Esophagus squamous epithelium (tissue), 5 donors: ENCODE measurements at regions not wholly inside any gene's neighbourhood (a gene's known extent, or its start where the extent isn't known, plus 50 kb on each side); places are given as distances from the start of the nearest gene placed in this dataset.

ENCODE experiments used
- DNase-seq: peaks from one replicate; lab custom pipeline; 2025; lab: John Stamatoyannopoulos, UW
- H3K27ac ChIP-seq, 4 donors: fragments of 200-600 bp; sonication (generic); one replicate each; pipeline ENCODE4 v1.5.1; 2016 to 2019; ENCODE audit warnings: mild to moderate bottlenecking in 1 of 4
- H3K27me3 ChIP-seq, 4 donors: fragments of 200-600 bp; sonication (generic); 1 replicate in 3 of 4; 2 replicates in 1 of 4; pipeline versions ENCODE4 v1.5.1 to v1.6.0; 2017 to 2021; ENCODE audit warnings: antibody characterized with exemption in 1 of 4
- H3K36me3 ChIP-seq, 3 donors: fragments of 200-600 bp; sonication (generic); one replicate each; pipeline ENCODE4 v1.5.1; 2016 to 2019
- H3K4me1 ChIP-seq, 3 donors: fragments of 200-600 bp; sonication (generic); one replicate each; pipeline ENCODE4 v1.5.1; 2017 to 2019
- H3K4me3 ChIP-seq, 4 donors: fragments of 200-600 bp; sonication (generic); 1 replicate in 3 of 4; 2 replicates in 1 of 4; pipeline ENCODE4 v1.5.1; 2016 to 2019; ENCODE audit warnings: mild to moderate bottlenecking in 2 of 4, moderate library complexity in 1 of 4
- H3K9me3 ChIP-seq, 3 donors: fragments of 200-600 bp; sonication (generic); one replicate each; pipeline ENCODE4 v1.5.1; 2016 to 2019
- POLR2A ChIP-seq, 4 donors: fragments of 450-650 bp; IDR thresholded peaks; one replicate each; pipeline ENCODE4 v1.6.1; 2017; ENCODE audit warnings: antibody characterized with exemption in 4 of 4, mild to moderate bottlenecking in 4 of 4, moderate library complexity in 3 of 4
- WGBS, 2 donors: methylation state at CpG; one replicate each; pipeline ENCODE4 v1.1.5; 2018; 5-methylcytosine and 5-hydroxymethylcytosine counted together
- intact Hi-C: fragments of 100-400 bp; cut with DNase I; formaldehyde crosslinking; loops from one replicate; pipeline ENCODE4 v1.15.0; 2022
- TF ChIP-seq, protein P1 (sequence below), 6 experiments: fragments of 450-650 bp in 4 of 6; fragments of 200-600 bp in 2 of 6; sonication (generic) in 2 of 6; IDR thresholded peaks; one replicate each; pipeline ENCODE4 v1.5.1; 2016 to 2019; ENCODE audit warnings: antibody characterized with exemption in 6 of 6, mild to moderate bottlenecking in 4 of 6, moderate library complexity in 4 of 6
- donor health status: DM: yes; HTN: yes; CAD: no.

DNA sequence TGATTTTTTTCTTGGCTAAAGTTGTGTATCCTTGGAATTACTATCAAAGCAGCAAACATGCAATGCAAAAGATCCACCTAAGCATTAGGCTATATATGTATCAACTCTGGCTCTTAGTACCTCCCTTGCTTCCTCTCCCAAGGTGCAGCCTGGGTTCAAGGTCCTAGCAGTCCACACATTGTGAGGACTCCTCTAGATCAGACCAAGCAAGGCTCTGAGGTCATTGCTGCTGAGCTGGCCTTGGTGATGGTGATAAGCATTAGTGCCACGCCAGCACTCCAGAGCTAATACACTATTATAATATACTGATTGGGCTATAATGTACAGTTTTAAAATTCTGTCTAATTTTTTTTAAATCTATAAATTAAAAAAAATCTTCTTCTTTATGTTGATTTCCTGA lies 196.9 kb upstream of the BTG1 start:
- intact Hi-C loops, result no loop called here
- H3K27me3 ChIP-seq, result no peaks in the 10 kb centered on the region

DNA sequence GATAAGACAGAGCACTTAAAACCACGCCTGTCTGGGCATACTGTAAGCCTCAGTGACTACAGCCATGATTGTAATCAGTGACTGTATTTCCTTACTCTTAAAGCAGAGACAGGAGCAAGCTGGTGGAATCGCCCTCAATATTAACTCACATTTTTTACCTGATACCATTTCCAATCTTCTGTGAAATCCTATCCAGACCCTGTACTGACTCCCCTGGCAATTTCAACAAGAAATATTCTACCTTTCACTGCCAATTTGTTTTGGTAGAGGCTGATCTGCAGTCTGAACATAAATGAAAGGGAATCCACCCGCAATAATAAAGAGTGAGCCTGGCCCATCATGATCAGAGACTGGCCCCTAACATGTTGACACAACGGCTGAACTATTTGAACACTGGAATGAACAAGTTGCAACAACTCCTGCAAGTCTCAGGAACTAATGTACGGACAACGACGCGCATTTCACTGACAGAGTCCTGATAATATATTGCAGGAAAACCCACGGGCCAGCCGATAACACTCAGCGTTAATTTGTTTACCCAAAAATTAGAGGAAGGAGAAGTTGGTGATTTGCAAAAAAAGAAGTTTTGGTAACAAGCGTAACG lies 195.5 kb upstream of the BTG1 start:
- no peaks in the 10 kb centered on the region for H3K36me3 ChIP-seq
- intact Hi-C loops, result no loop called here
- H3K9me3 ChIP-seq, result no peaks in the 10 kb centered on the region
- TF ChIP-seq, protein P1, sequence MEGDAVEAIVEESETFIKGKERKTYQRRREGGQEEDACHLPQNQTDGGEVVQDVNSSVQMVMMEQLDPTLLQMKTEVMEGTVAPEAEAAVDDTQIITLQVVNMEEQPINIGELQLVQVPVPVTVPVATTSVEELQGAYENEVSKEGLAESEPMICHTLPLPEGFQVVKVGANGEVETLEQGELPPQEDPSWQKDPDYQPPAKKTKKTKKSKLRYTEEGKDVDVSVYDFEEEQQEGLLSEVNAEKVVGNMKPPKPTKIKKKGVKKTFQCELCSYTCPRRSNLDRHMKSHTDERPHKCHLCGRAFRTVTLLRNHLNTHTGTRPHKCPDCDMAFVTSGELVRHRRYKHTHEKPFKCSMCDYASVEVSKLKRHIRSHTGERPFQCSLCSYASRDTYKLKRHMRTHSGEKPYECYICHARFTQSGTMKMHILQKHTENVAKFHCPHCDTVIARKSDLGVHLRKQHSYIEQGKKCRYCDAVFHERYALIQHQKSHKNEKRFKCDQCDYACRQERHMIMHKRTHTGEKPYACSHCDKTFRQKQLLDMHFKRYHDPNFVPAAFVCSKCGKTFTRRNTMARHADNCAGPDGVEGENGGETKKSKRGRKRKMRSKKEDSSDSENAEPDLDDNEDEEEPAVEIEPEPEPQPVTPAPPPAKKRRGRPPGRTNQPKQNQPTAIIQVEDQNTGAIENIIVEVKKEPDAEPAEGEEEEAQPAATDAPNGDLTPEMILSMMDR (IDR thresholded peaks at IDR 0.05), result no peak
- no peak for TF ChIP-seq POLR2A (IDR thresholded peaks at IDR 0.05)
- WGBS, 2 donors, result 30 to 49% methylated on average over 13 of the region's 13 CpGs
- DNase-seq, result no peak
- H3K27ac ChIP-seq, result peak overlapping the region in 2 of 4 donors; percentile 35 to 65
- no peaks in the 10 kb centered on the region for H3K27me3 ChIP-seq
- peak overlapping the region in 2 of 4 donors; percentile 20 to 45 for H3K4me3 ChIP-seq
- H3K4me1 ChIP-seq, result peaks cover 0 to 21% (median 0%) of the 10 kb centered on the region in 3 donors

More for the DNA sequence above, 196.9 kb upstream of the BTG1 start:
- no peak overlapping the region for H3K27ac ChIP-seq
- WGBS, 2 donors, result 78 to 100% methylated on average over 1 of the region's 1 CpG
- DNase-seq, result no peak
- H3K36me3 ChIP-seq, result no peaks in the 10 kb centered on the region
- peaks cover 0 to 13% (median 0%) of the 10 kb centered on the region in 3 donors for H3K4me1 ChIP-seq
- H3K9me3 ChIP-seq, result no peaks in the 10 kb centered on the region
- no peak for TF ChIP-seq POLR2A (IDR thresholded peaks at IDR 0.05)
- TF ChIP-seq, protein P1 (IDR thresholded peaks at IDR 0.05), result no peak
- H3K4me3 ChIP-seq, result no peak overlapping the region

DNA sequence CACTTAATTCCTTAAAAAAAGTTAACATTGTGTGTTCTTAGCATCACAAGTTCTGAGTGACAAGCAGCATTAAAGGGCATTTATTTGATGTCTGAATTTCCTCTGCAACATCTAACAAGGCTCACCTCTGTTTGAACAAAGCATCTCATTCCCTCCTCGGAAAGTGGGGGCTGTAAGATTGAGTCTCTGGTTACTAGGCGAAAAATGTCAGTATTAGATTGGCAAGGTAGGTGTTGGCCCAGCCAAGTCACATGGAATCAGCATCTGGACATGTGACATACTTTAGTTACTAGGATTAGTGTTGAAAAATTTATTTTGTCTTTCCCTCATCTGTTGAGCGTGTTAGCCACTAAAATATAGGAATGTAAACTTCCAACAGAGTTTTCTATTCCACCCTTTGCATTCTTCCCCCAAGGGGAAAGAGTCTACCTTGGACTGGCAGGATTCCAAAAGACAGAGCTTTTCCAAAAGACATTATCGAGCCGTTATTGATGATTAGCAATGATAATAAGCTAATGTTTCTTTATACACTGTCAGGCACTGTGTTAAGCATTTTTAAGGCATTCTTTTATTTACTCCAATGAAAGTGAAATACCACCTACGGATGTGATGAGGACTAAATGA lies 194.9 kb upstream of the BTG1 start:
- Histone ChIP-seq H3K27me3 (no peaks in the 10 kb centered on the region), H3K36me3 (no peaks in the 10 kb centered on the region), H3K9me3 (no peaks in the 10 kb centered on the region), H3K4me1 (peaks cover 0 to 21% (median 0%) of the 10 kb centered on the region in 3 donors), H3K4me3 (peak overlapping the region in 1 of 4 donors; percentile 45), H3K27ac (peak overlapping the region in 2 of 4 donors; percentile 35 to 65)
- 51 to 77% methylated on average over 6 of the region's 6 CpGs for WGBS, 2 donors
- intact Hi-C loops, result no loop called here
- TF ChIP-seq, protein P1 (IDR thresholded peaks at IDR 0.05), result no peak
- no peak for TF ChIP-seq POLR2A (IDR thresholded peaks at IDR 0.05)
- no peak for DNase-seq

- Histone ChIP-seq H3K36me3 (no peaks in the 10 kb centered on the region), H3K9me3 (no peaks in the 10 kb centered on the region), H3K4me3 (no peak overlapping the region), H3K27me3 (no peaks in the 10 kb centered on the region), H3K4me1 (peaks cover 0 to 21% (median 0%) of the 10 kb centered on the region in 3 donors), H3K27ac (no peak overlapping the region)
- 82 to 100% methylated on average over 1 of the region's 1 CpG for WGBS, 2 donors
- TF ChIP-seq, protein P1 (IDR thresholded peaks at IDR 0.05), result no peak
- no peak for TF ChIP-seq POLR2A (IDR thresholded peaks at IDR 0.05)
- intact Hi-C loops, result no loop called here
- DNase-seq, result no peak
Observed at GRCh38 chr12:92340003-92340402, 194.4 kb upstream of the BTG1 start.

- intact Hi-C loops, result no loop called here
- Histone ChIP-seq H3K27me3 (no peaks in the 10 kb centered on the region), H3K4me1 (peaks cover 0 to 21% (median 0%) of the 10 kb centered on the region in 3 donors), H3K27ac (no peak overlapping the region), H3K9me3 (no peaks in the 10 kb centered on the region), H3K36me3 (no peaks in the 10 kb centered on the region), H3K4me3 (no peak overlapping the region)
- DNase-seq, result no peak
- WGBS, 2 donors, result 89 to 97% methylated on average over 11 to 13 of the region's 13 CpGs
- TF ChIP-seq, protein P1 (IDR thresholded peaks at IDR 0.05), result no peak
- no peak for TF ChIP-seq POLR2A (IDR thresholded peaks at IDR 0.05)
Observed at GRCh38 chr12:92339198-92339821, 193.7 kb upstream of the BTG1 start.
